Panc1 (cell line): ENCODE measurements at regions not wholly inside any gene's neighbourhood (a gene's known extent, or its start where the extent isn't known, plus 50 kb on each side); places are given as distances from the start of the nearest gene placed in this dataset.

ENCODE experiments used
- ATAC-seq: fragments of 200-7000 bp; cut with Tn5 transposase; 2 replicates; pipeline ENCODE4 v1.9.1; 2020; ENCODE audit warnings: mild to moderate bottlenecking, moderate library complexity
- BruUV-seq: library from RNA; stranded (reverse); fragments of 400-500 nt; replicated peaks from 2 replicates; lab custom pipeline; 2021; lab: Mats Ljungman, UMichigan
- CTCF ChIA-PET: fragments of 300-600 bp; sonication (Branson Sonifier 250); formaldehyde crosslinking; loops from one replicate; lab custom pipeline; 2022; ENCODE audit warnings: antibody characterized with exemption; lab: Charles Lee
- POLR2A ChIA-PET: fragments of 300-600 bp; sonication (Branson Sonifier 250); formaldehyde crosslinking; loops from one replicate; lab custom pipeline; 2022; ENCODE audit warnings: antibody characterized with exemption; lab: Charles Lee
- DNase-seq: peaks from one replicate; pipeline ENCODE4 v3.0.0-alpha.2; 2010; ENCODE audit warnings: low read depth, low spot score
- H3K27ac ChIP-seq: 2 replicates; pipeline ENCODE4 v1.5.1; 2011; ENCODE audit warnings: mild to moderate bottlenecking, low read length, inconsistent platforms
- H3K27me3 ChIP-seq: fragments of 200-500 bp; sonication (Bioruptor generic); 2 replicates; pipeline ENCODE4 v1.6.0; 2014; ENCODE audit warnings: low read length, inconsistent platforms; ENCODE audit not compliant: control insufficient read depth, insufficient read depth
- H3K36me3 ChIP-seq: fragments of 200-500 bp; sonication (Bioruptor generic); 2 replicates; pipeline ENCODE4 v1.5.1; 2014; ENCODE audit warnings: inconsistent platforms, mild to moderate bottlenecking, low read length, moderate library complexity; ENCODE audit not compliant: control insufficient read depth, insufficient read depth
- H3K4me1 ChIP-seq: 2 replicates; pipeline ENCODE4 v1.5.1; 2011; ENCODE audit warnings: inconsistent platforms, mild to moderate bottlenecking, low read length, moderate library complexity; ENCODE audit not compliant: control insufficient read depth, insufficient read depth
- H3K4me3 ChIP-seq, 2 experiments: 2 replicates each; pipeline ENCODE4 v1.5.1; 2011 to 2012; ENCODE audit warnings: low read depth in 2 of 2, low read length in 2 of 2, mild to moderate bottlenecking in 2 of 2, inconsistent platforms in 1 of 2, moderate library complexity in 1 of 2
- H3K9me3 ChIP-seq: fragments of 200-500 bp; sonication (Bioruptor generic); 2 replicates; pipeline ENCODE4 v1.5.1; 2014; ENCODE audit warnings: low read depth, mild to moderate bottlenecking, inconsistent platforms, low read length, moderate library complexity; ENCODE audit not compliant: control insufficient read depth, insufficient read depth
- POLR2AphosphoS5 ChIP-seq: IDR thresholded peaks from 2 replicates; pipeline ENCODE4 v1.6.1; 2012; ENCODE audit warnings: mild to moderate bottlenecking, low read depth, low read length, moderate library complexity
- SIN3A ChIP-seq: IDR thresholded peaks from 2 replicates; pipeline ENCODE4 v1.6.1; 2012; ENCODE audit warnings: low read depth, mild to moderate bottlenecking, low read length, moderate library complexity, borderline replicate concordance; ENCODE audit not compliant: insufficient read depth
- TCF7L2 ChIP-seq: IDR thresholded peaks from 2 replicates; pipeline ENCODE4 v1.6.1; 2011; ENCODE audit warnings: mild to moderate bottlenecking, low read depth, low read length, inconsistent platforms
- in situ Hi-C: cut with HindIII; loops from 2 replicates; pipeline ENCODE4 v1.10.0; 2016; ENCODE audit warnings: low sequenced_read_pairs, low pct_unique_long_range_greater_than_20kb
- intact Hi-C: fragments of 100-400 bp; cut with micrococcal nuclease; formaldehyde crosslinking; loops from one replicate; pipeline ENCODE4 v1.10.0; 2022; ENCODE audit not compliant: unreplicated experiment
- TF ChIP-seq, protein P1 (sequence below), 2 experiments: IDR thresholded peaks; 2 replicates each; pipeline ENCODE4 v1.6.1; 2011 to 2012; ENCODE audit warnings: low read depth in 2 of 2, control low read depth in 1 of 2, low read length in 1 of 2, mild to moderate bottlenecking in 1 of 2, moderate library complexity in 1 of 2; ENCODE audit not compliant: insufficient read depth in 1 of 2
- TF ChIP-seq, protein P2 (sequence below): fragments of 450-650 bp; IDR thresholded peaks from 2 replicates; pipeline ENCODE4 v1.5.1; 2017; ENCODE audit warnings: mild to moderate bottlenecking

DNA sequence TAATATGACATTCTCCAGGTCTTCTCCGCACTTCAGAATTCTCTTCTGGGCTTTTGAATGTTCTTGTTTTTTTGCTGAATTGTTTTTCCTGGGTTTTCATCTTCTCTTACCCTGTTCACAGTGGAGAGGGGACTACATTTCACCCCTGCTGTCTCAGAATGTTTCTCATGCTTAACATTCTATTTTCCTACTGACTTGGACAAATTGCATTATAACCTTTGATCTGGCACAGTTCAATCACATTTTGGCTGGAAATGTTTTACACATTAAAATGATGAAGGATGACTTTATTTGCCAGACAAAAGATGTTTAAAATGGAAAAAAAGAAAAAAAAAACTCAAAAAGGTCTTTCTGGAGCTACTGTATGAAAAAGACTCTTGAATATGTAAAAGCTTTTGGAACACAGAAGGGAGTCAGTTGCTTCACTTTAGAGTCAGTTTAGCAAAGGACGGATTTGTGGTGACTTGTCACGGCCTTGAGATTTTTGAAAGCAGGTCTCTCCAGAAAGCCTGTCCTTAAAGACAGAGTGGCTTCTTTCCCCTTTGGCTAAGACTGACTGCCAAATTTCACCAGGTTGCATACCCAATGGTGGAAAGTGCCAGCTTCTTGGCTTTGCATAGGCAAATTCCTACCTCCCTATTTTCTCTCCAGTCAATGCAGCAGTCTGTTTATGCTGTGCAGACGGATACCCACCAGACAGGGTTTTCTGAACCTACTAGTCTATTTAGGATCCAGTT is 401.0 kb upstream of the TBL1XR1 start:
- DNase-seq (no peak), ATAC-seq (no peak)
- TF ChIP-seq, protein P1, sequence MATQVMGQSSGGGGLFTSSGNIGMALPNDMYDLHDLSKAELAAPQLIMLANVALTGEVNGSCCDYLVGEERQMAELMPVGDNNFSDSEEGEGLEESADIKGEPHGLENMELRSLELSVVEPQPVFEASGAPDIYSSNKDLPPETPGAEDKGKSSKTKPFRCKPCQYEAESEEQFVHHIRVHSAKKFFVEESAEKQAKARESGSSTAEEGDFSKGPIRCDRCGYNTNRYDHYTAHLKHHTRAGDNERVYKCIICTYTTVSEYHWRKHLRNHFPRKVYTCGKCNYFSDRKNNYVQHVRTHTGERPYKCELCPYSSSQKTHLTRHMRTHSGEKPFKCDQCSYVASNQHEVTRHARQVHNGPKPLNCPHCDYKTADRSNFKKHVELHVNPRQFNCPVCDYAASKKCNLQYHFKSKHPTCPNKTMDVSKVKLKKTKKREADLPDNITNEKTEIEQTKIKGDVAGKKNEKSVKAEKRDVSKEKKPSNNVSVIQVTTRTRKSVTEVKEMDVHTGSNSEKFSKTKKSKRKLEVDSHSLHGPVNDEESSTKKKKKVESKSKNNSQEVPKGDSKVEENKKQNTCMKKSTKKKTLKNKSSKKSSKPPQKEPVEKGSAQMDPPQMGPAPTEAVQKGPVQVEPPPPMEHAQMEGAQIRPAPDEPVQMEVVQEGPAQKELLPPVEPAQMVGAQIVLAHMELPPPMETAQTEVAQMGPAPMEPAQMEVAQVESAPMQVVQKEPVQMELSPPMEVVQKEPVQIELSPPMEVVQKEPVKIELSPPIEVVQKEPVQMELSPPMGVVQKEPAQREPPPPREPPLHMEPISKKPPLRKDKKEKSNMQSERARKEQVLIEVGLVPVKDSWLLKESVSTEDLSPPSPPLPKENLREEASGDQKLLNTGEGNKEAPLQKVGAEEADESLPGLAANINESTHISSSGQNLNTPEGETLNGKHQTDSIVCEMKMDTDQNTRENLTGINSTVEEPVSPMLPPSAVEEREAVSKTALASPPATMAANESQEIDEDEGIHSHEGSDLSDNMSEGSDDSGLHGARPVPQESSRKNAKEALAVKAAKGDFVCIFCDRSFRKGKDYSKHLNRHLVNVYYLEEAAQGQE (IDR thresholded peaks at IDR 0.05; ENCODE audit: insufficient read depth in 1 of 2, low read depth in 2 of 2, low read length in 1 of 2), result no peak
- TF ChIP-seq TCF7L2 (no peak), POLR2AphosphoS5 (no peak)
- Histone ChIP-seq H3K27me3 (no peaks in the 10 kb centered on the region), H3K4me3 (no peak overlapping the region), H3K9me3 (no peaks in the 10 kb centered on the region), H3K4me1 (peaks cover 45% of the 10 kb centered on the region), H3K27ac (peak overlapping the region; percentile 78; the same call in 1 of the 2 replicates), H3K36me3 (no peaks in the 10 kb centered on the region)
- POLR2A ChIA-PET, result no interaction called here
- CTCF ChIA-PET, result no interaction called here
- no TSS peak for BruUV-seq
- in situ Hi-C loops (no loop called here), intact Hi-C loops (loop anchor here (10.0 kb wide), 1 partner anchor 403 kb away; the partner anchor contains the start of gene TBL1XR1)

DNA sequence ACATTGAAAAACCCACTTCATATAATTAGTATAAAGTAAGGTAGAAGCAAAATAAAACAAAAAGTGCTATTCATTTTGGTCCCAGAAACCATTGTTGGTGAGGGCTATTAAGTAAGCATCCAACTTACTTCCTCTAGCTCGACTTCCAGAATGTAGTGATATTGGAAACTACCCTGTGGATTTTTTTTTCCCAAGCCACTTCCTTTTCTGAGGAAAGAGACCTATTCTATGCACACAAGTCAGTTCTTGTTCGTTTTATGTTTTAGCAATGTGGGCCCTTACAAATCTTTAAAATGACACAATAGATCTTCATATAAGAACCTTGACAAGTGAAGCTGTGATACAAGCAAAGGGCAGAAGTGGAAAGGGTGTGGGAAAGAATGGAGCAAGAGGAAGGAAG is 402.0 kb upstream of the TBL1XR1 start:
- POLR2A ChIA-PET, result no interaction called here
- BruUV-seq, result no TSS peak
- no peak for DNase-seq
- no peak for ATAC-seq
- CTCF ChIA-PET, result interaction anchor here (0.7 kb wide), 1 partner anchor 435 kb away, joined by 3 read pairs; no protein-coding TSS in a partner anchor
- no peaks in the 10 kb centered on the region for H3K27me3 ChIP-seq
- TF ChIP-seq, protein P2, sequence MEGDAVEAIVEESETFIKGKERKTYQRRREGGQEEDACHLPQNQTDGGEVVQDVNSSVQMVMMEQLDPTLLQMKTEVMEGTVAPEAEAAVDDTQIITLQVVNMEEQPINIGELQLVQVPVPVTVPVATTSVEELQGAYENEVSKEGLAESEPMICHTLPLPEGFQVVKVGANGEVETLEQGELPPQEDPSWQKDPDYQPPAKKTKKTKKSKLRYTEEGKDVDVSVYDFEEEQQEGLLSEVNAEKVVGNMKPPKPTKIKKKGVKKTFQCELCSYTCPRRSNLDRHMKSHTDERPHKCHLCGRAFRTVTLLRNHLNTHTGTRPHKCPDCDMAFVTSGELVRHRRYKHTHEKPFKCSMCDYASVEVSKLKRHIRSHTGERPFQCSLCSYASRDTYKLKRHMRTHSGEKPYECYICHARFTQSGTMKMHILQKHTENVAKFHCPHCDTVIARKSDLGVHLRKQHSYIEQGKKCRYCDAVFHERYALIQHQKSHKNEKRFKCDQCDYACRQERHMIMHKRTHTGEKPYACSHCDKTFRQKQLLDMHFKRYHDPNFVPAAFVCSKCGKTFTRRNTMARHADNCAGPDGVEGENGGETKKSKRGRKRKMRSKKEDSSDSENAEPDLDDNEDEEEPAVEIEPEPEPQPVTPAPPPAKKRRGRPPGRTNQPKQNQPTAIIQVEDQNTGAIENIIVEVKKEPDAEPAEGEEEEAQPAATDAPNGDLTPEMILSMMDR, result no peak
- TF ChIP-seq TCF7L2 (no peak), POLR2AphosphoS5 (no peak), SIN3A (no peak)
- TF ChIP-seq, protein P1 (IDR thresholded peaks at IDR 0.05; ENCODE audit: insufficient read depth in 1 of 2, low read depth in 2 of 2, low read length in 1 of 2), result no peak
- H3K4me3 ChIP-seq, result no peak overlapping the region
- intact Hi-C loops (loop anchor here (10.0 kb wide), 1 partner anchor 405 kb away; the partner anchor contains the start of gene TBL1XR1), in situ Hi-C loops (no loop called here)
- no peaks in the 10 kb centered on the region for H3K36me3 ChIP-seq
- H3K27ac ChIP-seq, result peak overlapping the region; percentile 57; the same call in 1 of the 2 replicates
- H3K9me3 ChIP-seq, result no peaks in the 10 kb centered on the region
- peaks cover 45% of the 10 kb centered on the region for H3K4me1 ChIP-seq
